GM23338 (cell line): ENCODE measurements at regions not wholly inside any gene's neighbourhood (a gene's known extent, or its start where the extent isn't known, plus 50 kb on each side); places are given as distances from the start of the nearest gene placed in this dataset.

Experiments used
- CTCF ChIP-seq, 2 experiments: fragments of 200-600 bp in 1 of 2; sonication (generic) in 1 of 2; conservative IDR thresholded peaks; 2 replicates each; pipeline versions ENCODE4 v1.5.1 to v1.6.1; 2016 to 2017; ENCODE audit warnings: antibody characterized with exemption in 2 of 2, low read depth in 2 of 2, mild to moderate bottlenecking in 2 of 2, moderate library complexity in 1 of 2
- EZH2 ChIP-seq: fragments of 200-600 bp; sonication (generic); IDR thresholded peaks from one replicate; pipeline ENCODE4 v1.8.0; 2017; ENCODE audit warnings: antibody characterized with exemption, mild to moderate bottlenecking, low read depth; ENCODE audit not compliant: unreplicated experiment
- EZH2phosphoT487 ChIP-seq: fragments of 200-600 bp; sonication (generic); IDR thresholded peaks from one replicate; pipeline ENCODE4 v1.8.1; 2018; ENCODE audit warnings: antibody characterized with exemption; ENCODE audit not compliant: unreplicated experiment
- JUNB ChIP-seq: IDR thresholded peaks from one replicate; pipeline ENCODE4 v1.6.1; 2016; ENCODE audit warnings: antibody characterized with exemption; ENCODE audit not compliant: unreplicated experiment
- NANOG ChIP-seq: IDR thresholded peaks from 2 replicates; pipeline ENCODE4 v1.6.1; 2016; ENCODE audit warnings: antibody characterized with exemption, borderline replicate concordance
- POLR2AphosphoS5 ChIP-seq: IDR thresholded peaks from 2 replicates; pipeline ENCODE4 v1.6.1; 2016; ENCODE audit warnings: antibody characterized with exemption, low read depth
- STAT1 ChIP-seq: IDR thresholded peaks from one replicate; pipeline ENCODE4 v1.6.1; 2016; ENCODE audit warnings: antibody characterized with exemption; ENCODE audit not compliant: unreplicated experiment
- ZNF114 ChIP-seq: fragments of 250-450 bp; sonication (Bioruptor Pico); IDR thresholded peaks from 2 replicates; pipeline ENCODE4 v1.5.0; 2020; ENCODE audit warnings: mild to moderate bottlenecking, moderate library complexity
- ZNF331 ChIP-seq: fragments of 250-450 bp; sonication (Bioruptor Pico); IDR thresholded peaks from 2 replicates; pipeline ENCODE4 v1.5.0; 2020; ENCODE audit warnings: low read depth, mild to moderate bottlenecking, moderate library complexity
- TF ChIP-seq, protein P1 (sequence below): fragments of 250-450 bp; sonication (Bioruptor Pico); IDR thresholded peaks from 2 replicates; pipeline ENCODE4 v1.5.0; 2020; ENCODE audit warnings: mild to moderate bottlenecking, moderate library complexity
- TF ChIP-seq, protein P2 (sequence below): IDR thresholded peaks from 2 replicates; pipeline ENCODE4 v1.6.1; 2016; ENCODE audit warnings: antibody characterized with exemption

DNA sequence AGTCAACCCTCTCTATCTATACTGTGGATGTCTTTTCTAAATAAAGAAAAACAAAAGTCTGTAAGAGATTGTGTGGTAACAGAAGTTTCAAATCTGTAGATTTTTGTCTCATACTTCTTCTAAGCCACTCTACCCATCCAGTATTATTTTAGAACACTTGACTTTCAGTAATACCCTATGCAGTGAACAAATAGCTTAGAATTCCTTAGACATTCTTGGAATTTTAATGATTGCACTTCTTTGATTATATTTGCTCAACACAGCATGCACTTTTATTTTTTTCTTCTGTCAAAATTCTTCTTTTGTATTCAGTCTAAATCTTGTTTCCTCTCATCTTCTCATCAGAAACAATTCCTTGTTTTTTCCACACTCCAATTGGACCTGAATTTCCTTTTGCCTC is 1080.2 kb downstream of the SUCLG1 start (continued):
- TF ChIP-seq, protein P1, sequence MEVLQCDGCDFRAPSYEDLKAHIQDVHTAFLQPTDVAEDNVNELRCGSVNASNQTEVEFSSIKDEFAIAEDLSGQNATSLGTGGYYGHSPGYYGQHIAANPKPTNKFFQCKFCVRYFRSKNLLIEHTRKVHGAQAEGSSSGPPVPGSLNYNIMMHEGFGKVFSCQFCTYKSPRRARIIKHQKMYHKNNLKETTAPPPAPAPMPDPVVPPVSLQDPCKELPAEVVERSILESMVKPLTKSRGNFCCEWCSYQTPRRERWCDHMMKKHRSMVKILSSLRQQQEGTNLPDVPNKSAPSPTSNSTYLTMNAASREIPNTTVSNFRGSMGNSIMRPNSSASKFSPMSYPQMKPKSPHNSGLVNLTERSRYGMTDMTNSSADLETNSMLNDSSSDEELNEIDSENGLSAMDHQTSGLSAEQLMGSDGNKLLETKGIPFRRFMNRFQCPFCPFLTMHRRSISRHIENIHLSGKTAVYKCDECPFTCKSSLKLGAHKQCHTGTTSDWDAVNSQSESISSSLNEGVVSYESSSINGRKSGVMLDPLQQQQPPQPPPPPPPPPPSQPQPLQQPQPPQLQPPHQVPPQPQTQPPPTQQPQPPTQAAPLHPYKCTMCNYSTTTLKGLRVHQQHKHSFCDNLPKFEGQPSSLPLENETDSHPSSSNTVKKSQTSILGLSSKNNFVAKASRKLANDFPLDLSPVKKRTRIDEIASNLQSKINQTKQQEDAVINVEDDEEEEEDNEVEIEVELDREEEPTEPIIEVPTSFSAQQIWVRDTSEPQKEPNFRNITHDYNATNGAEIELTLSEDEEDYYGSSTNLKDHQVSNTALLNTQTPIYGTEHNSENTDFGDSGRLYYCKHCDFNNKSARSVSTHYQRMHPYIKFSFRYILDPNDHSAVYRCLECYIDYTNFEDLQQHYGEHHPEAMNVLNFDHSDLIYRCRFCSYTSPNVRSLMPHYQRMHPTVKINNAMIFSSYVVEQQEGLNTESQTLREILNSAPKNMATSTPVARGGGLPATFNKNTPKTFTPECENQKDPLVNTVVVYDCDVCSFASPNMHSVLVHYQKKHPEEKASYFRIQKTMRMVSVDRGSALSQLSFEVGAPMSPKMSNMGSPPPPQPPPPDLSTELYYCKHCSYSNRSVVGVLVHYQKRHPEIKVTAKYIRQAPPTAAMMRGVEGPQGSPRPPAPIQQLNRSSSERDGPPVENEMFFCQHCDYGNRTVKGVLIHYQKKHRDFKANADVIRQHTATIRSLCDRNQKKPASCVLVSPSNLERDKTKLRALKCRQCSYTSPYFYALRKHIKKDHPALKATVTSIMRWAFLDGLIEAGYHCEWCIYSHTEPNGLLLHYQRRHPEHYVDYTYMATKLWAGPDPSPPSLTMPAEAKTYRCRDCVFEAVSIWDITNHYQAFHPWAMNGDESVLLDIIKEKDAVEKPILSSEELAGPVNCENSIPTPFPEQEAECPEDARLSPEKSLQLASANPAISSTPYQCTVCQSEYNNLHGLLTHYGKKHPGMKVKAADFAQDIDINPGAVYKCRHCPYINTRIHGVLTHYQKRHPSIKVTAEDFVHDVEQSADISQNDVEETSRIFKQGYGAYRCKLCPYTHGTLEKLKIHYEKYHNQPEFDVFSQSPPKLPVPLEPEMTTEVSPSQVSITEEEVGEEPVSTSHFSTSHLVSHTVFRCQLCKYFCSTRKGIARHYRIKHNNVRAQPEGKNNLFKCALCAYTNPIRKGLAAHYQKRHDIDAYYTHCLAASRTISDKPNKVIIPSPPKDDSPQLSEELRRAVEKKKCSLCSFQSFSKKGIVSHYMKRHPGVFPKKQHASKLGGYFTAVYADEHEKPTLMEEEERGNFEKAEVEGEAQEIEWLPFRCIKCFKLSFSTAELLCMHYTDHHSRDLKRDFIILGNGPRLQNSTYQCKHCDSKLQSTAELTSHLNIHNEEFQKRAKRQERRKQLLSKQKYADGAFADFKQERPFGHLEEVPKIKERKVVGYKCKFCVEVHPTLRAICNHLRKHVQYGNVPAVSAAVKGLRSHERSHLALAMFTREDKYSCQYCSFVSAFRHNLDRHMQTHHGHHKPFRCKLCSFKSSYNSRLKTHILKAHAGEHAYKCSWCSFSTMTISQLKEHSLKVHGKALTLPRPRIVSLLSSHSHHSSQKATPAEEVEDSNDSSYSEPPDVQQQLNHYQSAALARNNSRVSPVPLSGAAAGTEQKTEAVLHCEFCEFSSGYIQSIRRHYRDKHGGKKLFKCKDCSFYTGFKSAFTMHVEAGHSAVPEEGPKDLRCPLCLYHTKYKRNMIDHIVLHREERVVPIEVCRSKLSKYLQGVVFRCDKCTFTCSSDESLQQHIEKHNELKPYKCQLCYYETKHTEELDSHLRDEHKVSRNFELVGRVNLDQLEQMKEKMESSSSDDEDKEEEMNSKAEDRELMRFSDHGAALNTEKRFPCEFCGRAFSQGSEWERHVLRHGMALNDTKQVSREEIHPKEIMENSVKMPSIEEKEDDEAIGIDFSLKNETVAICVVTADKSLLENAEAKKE (CRISPR knock-in tag) = no peak
- TF ChIP-seq ZNF331 (CRISPR knock-in tag) (no peak), POLR2AphosphoS5 (no peak), JUNB (no peak), NANOG (no peak), EZH2 (no peak), ZNF114 (CRISPR knock-in tag) (no peak), STAT1 (no peak), CTCF (conservative IDR thresholded peaks at IDR 0.05; ENCODE audit: low read depth in 2 of 2) (no peak), EZH2phosphoT487 (no peak)
- TF ChIP-seq, protein P2, sequence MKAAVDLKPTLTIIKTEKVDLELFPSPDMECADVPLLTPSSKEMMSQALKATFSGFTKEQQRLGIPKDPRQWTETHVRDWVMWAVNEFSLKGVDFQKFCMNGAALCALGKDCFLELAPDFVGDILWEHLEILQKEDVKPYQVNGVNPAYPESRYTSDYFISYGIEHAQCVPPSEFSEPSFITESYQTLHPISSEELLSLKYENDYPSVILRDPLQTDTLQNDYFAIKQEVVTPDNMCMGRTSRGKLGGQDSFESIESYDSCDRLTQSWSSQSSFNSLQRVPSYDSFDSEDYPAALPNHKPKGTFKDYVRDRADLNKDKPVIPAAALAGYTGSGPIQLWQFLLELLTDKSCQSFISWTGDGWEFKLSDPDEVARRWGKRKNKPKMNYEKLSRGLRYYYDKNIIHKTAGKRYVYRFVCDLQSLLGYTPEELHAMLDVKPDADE = no peak
